Hepatocyte (in vitro differentiated cells): ENCODE measurements at regions not wholly inside any gene's neighbourhood (a gene's known extent, or its start where the extent isn't known, plus 50 kb on each side); places are given as distances from the start of the nearest gene placed in this dataset.

ENCODE experiments used
- DNase-seq: peaks from one replicate; pipeline ENCODE4 v3.0.0-alpha.2; 2016; ENCODE audit warnings: low spot score
- H2AFZ ChIP-seq: fragments of 200-600 bp; sonication (generic); 2 replicates; pipeline ENCODE4 v1.6.0; 2016; ENCODE audit warnings: antibody characterized with exemption, mild to moderate bottlenecking
- H3K27ac ChIP-seq: fragments of 200-600 bp; sonication (generic); 2 replicates; pipeline ENCODE4 v1.5.1; 2016; ENCODE audit warnings: mild to moderate bottlenecking
- H3K27me3 ChIP-seq: fragments of 200-600 bp; sonication (generic); 2 replicates; pipeline ENCODE4 v1.6.1; 2016
- H3K36me3 ChIP-seq: fragments of 200-600 bp; sonication (generic); replicated peaks from 2 replicates; pipeline ENCODE4 v1.5.1; 2016; ENCODE audit warnings: low read depth; ENCODE audit not compliant: insufficient read depth
- H3K4me1 ChIP-seq: fragments of 200-600 bp; sonication (generic); 2 replicates; pipeline ENCODE4 v1.5.1; 2016; ENCODE audit warnings: mild to moderate bottlenecking, moderate library complexity; ENCODE audit not compliant: insufficient read depth
- H3K4me2 ChIP-seq: fragments of 200-600 bp; sonication (generic); 2 replicates; pipeline ENCODE4 v1.6.0; 2016
- H3K4me3 ChIP-seq: fragments of 200-600 bp; sonication (generic); 2 replicates; pipeline ENCODE4 v1.5.1; 2016; ENCODE audit warnings: mild to moderate bottlenecking
- H3K79me2 ChIP-seq: fragments of 200-600 bp; sonication (generic); 2 replicates; pipeline ENCODE4 v1.6.0; 2017; ENCODE audit warnings: mild to moderate bottlenecking
- H3K9me2 ChIP-seq: fragments of 200-600 bp; sonication (generic); replicated peaks from 2 replicates; pipeline ENCODE4 v1.6.0; 2017; ENCODE audit warnings: mild to moderate bottlenecking; ENCODE audit not compliant: insufficient read depth
- H3K9me3 ChIP-seq: fragments of 200-600 bp; sonication (generic); 2 replicates; pipeline ENCODE4 v1.5.1; 2016; ENCODE audit warnings: low read depth, mild to moderate bottlenecking
- H4K20me1 ChIP-seq: fragments of 200-600 bp; sonication (generic); 2 replicates; pipeline ENCODE4 v1.6.0; 2016; ENCODE audit warnings: mild to moderate bottlenecking; ENCODE audit not compliant: insufficient read depth, poor library complexity, severe bottlenecking
- EZH2 ChIP-seq: fragments of 200-600 bp; sonication (generic); IDR thresholded peaks from 2 replicates; pipeline ENCODE4 v1.6.1; 2016; ENCODE audit warnings: antibody characterized with exemption, mild to moderate bottlenecking, borderline replicate concordance
- EZH2phosphoT487 ChIP-seq: fragments of 200-600 bp; sonication (generic); IDR thresholded peaks from one replicate; pipeline ENCODE4 v1.6.1; 2018; ENCODE audit warnings: antibody characterized with exemption, mild to moderate bottlenecking, low read depth, moderate library complexity; ENCODE audit not compliant: unreplicated experiment, severe bottlenecking
- WGBS: methylation state at CpG from one replicate; pipeline ENCODE4 v1.1.6; 2016; ENCODE audit warnings: low lambda C conversion rate; ENCODE audit errors: missing lambda C conversion rate; 5-methylcytosine and 5-hydroxymethylcytosine counted together
- TF ChIP-seq, protein P1 (sequence below): fragments of 200-600 bp; sonication (generic); IDR thresholded peaks from 2 replicates; pipeline ENCODE4 v1.5.1; 2016; ENCODE audit warnings: antibody characterized with exemption, mild to moderate bottlenecking; ENCODE audit not compliant: poor library complexity

DNA sequence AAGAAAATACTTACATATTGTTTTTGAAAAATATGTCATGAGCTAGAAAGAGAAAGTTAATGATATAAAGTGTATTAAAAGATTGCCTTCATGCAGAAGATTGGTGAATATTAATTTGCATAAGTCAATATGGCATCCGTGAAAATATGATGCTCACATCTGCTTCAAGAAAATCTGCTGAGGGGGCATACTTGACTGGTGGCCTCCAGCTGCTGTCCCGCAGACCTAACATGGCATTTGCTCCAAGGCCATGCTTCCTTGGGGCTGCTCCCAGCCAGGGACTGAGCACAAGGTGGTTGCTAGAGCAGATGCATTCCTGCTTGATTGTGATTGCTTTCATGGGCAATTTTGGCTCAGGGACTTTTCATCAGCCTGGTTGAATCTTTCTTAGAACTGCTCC is 133.8 kb downstream of the TTC6 start:
- DNase-seq, result no peak
- H3K27ac ChIP-seq, result no peak overlapping the region
- TF ChIP-seq EZH2phosphoT487 (no peak), EZH2 (no peak)
- TF ChIP-seq, protein P1, sequence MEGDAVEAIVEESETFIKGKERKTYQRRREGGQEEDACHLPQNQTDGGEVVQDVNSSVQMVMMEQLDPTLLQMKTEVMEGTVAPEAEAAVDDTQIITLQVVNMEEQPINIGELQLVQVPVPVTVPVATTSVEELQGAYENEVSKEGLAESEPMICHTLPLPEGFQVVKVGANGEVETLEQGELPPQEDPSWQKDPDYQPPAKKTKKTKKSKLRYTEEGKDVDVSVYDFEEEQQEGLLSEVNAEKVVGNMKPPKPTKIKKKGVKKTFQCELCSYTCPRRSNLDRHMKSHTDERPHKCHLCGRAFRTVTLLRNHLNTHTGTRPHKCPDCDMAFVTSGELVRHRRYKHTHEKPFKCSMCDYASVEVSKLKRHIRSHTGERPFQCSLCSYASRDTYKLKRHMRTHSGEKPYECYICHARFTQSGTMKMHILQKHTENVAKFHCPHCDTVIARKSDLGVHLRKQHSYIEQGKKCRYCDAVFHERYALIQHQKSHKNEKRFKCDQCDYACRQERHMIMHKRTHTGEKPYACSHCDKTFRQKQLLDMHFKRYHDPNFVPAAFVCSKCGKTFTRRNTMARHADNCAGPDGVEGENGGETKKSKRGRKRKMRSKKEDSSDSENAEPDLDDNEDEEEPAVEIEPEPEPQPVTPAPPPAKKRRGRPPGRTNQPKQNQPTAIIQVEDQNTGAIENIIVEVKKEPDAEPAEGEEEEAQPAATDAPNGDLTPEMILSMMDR, result no peak
- no peaks in the 10 kb centered on the region for H3K9me2 ChIP-seq
- no peaks in the 10 kb centered on the region for H3K79me2 ChIP-seq
- no peaks in the 10 kb centered on the region for H3K27me3 ChIP-seq
- H3K4me3 ChIP-seq, result no peak overlapping the region
- no peaks in the 10 kb centered on the region for H3K9me3 ChIP-seq
- H3K36me3 ChIP-seq, result no peaks in the 10 kb centered on the region
- H4K20me1 ChIP-seq, result no peaks in the 10 kb centered on the region
- no peak overlapping the region for H3K4me2 ChIP-seq
- WGBS, result 92% methylated on average over 2 of the region's 2 CpGs
- no peaks in the 10 kb centered on the region for H3K4me1 ChIP-seq
- no peak overlapping the region for H2AFZ ChIP-seq

DNA sequence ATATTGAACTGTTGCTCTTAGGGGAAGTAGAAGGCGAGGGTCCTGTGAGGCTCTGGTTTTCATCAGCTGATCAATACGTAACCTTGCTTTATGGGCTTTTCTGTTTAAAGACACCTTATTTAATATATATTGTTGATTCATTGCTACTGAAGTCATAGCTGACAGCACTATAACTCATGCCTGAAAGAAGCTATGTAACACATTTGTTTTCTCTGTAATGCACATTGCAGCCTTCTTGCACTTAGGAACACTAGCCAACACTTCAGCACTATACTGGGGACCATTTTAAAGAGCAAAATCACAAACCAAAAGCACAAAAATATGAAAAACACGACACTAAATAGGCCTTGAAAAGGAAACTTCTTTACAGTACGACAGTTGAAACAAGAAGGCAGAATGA is 135.7 kb downstream of the TTC6 start:
- no peak overlapping the region for H2AFZ ChIP-seq
- 73% methylated on average over 4 of the region's 4 CpGs for WGBS
- TF ChIP-seq, protein P1, result no peak
- TF ChIP-seq EZH2 (no peak), EZH2phosphoT487 (no peak)
- no peak overlapping the region for H3K4me3 ChIP-seq
- H3K36me3 ChIP-seq, result no peaks in the 10 kb centered on the region
- H3K27ac ChIP-seq, result no peak overlapping the region
- no peak overlapping the region for H3K4me2 ChIP-seq
- H3K79me2 ChIP-seq, result no peaks in the 10 kb centered on the region
- no peaks in the 10 kb centered on the region for H3K9me2 ChIP-seq
- no peak for DNase-seq
- H3K27me3 ChIP-seq, result no peaks in the 10 kb centered on the region
- no peaks in the 10 kb centered on the region for H3K4me1 ChIP-seq
- no peaks in the 10 kb centered on the region for H4K20me1 ChIP-seq
- H3K9me3 ChIP-seq, result no peaks in the 10 kb centered on the region

DNA sequence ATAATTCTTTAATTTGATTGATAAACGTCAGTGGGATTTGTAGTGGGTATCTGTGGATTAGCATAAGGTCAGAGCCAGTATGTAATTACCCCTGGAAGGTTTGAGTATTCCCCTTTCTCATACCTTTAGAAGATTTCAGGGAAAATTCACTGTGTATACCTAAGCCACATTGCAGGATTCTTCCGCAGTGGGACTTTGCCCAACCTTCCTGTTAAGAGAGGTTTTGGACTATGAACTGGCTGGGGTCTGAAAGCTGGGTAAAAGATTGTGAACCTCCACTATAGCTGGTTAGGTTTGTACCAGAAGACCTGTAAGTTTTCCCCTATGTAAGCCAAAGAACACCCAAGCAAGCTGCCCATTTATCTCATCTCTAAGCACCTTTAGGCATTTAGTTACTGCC is 150.2 kb downstream of the TTC6 start:
- 83% methylated on average over 2 of the region's 2 CpGs for WGBS

DNA sequence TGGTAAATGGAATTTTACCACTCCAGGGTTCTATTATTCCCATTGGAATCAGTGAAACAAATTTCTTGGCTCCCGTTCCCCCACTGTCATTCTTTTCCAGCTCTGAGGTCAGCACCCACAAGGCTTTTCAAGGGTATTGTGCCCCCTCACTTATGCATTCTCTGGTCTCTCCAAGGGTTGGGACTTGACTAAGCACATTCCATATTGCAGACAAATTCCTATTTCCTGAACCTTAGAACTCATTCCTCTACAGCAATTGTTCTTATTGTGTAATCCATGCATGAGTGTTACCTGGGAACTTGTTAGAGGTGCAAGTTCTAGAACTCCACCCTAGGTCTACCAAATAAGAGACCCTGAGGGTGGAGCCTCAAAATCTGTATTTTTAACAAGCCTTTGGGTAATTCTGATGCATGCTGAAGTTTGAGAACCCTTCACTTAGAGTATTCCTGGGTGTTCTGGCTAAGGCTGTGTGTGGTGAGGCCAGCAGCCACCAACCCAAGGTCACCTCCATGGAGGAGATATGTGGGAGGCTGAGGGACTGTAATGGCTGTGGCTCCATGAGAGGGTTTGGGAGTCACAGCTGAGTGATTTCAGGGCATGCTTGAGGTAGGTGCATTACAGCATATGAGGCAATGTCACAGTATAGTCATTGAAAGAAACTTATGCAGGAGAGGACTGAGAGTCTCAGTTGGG is 150.9 kb downstream of the TTC6 start:
- no peaks in the 10 kb centered on the region for H3K27me3 ChIP-seq
- WGBS, result 94% methylated on average over 1 of the region's 1 CpG
- TF ChIP-seq, protein P1, result no peak
- TF ChIP-seq EZH2 (no peak), EZH2phosphoT487 (no peak)
- no peak overlapping the region for H2AFZ ChIP-seq
- H3K4me3 ChIP-seq, result no peak overlapping the region
- H3K27ac ChIP-seq, result no peak overlapping the region
- no peaks in the 10 kb centered on the region for H3K4me1 ChIP-seq
- no peaks in the 10 kb centered on the region for H3K9me2 ChIP-seq
- H3K79me2 ChIP-seq, result no peaks in the 10 kb centered on the region
- no peaks in the 10 kb centered on the region for H3K9me3 ChIP-seq
- H3K36me3 ChIP-seq, result no peaks in the 10 kb centered on the region
- no peak for DNase-seq
- no peak overlapping the region for H3K4me2 ChIP-seq
- no peaks in the 10 kb centered on the region for H4K20me1 ChIP-seq

More for the DNA sequence above, 150.2 kb downstream of the TTC6 start:
- TF ChIP-seq EZH2phosphoT487, result no peak
- H3K27ac ChIP-seq, result no peak overlapping the region
- no peaks in the 10 kb centered on the region for H3K36me3 ChIP-seq
- no peak for DNase-seq
- H3K27me3 ChIP-seq, result no peaks in the 10 kb centered on the region
- no peaks in the 10 kb centered on the region for H3K9me2 ChIP-seq
- H2AFZ ChIP-seq, result no peak overlapping the region
- no peaks in the 10 kb centered on the region for H4K20me1 ChIP-seq
- H3K79me2 ChIP-seq, result no peaks in the 10 kb centered on the region
- no peaks in the 10 kb centered on the region for H3K9me3 ChIP-seq
- no peak overlapping the region for H3K4me2 ChIP-seq
- no peak overlapping the region for H3K4me3 ChIP-seq
- no peaks in the 10 kb centered on the region for H3K4me1 ChIP-seq
